Stomach (tissue), 8 donors: ENCODE measurements at regions not wholly inside any gene's neighbourhood (a gene's known extent, or its start where the extent isn't known, plus 50 kb on each side); places are given as distances from the start of the nearest gene placed in this dataset.

ENCODE experiments used
- DNase-seq, 2 donors: peaks; one replicate each; pipeline versions ENCODE4 v3.0.0 to v3.0.0-alpha.2; 2013 to 2019
- H3K27ac ChIP-seq, 5 donors: fragments of 200-600 bp in 4 of 5; sonication (generic) in 4 of 5; one replicate each; pipeline ENCODE4 v1.5.1; 2013 to 2019; ENCODE audit warnings: mild to moderate bottlenecking in 1 of 5, moderate library complexity in 1 of 5
- H3K27me3 ChIP-seq, 3 donors: fragments of 200-600 bp; sonication (generic); one replicate each; pipeline ENCODE4 v1.5.1; 2017 to 2019; ENCODE audit warnings: mixed run types in 1 of 3
- H3K36me3 ChIP-seq, 4 donors: fragments of 200-600 bp; sonication (generic); 1 replicate in 3 of 4; 2 replicates in 1 of 4; pipeline ENCODE4 v1.5.1; 2016 to 2019
- H3K4me1 ChIP-seq, 4 donors: fragments of 200-600 bp; sonication (generic); one replicate each; pipeline ENCODE4 v1.5.1; 2016 to 2019
- H3K4me3 ChIP-seq, 4 donors: fragments of 200-600 bp; sonication (generic) in 3 of 4; one replicate each; pipeline ENCODE4 v1.5.1; 2016 to 2019; ENCODE audit warnings: mild to moderate bottlenecking in 1 of 4
- H3K9me3 ChIP-seq, 4 donors: fragments of 200-600 bp; sonication (generic); one replicate each; pipeline ENCODE4 v1.5.1; 2016 to 2019
- EP300 ChIP-seq: sonication (generic); formaldehyde crosslinking; IDR thresholded peaks from one replicate; pipeline ENCODE4 v1.6.1; 2017; ENCODE audit warnings: antibody characterized with exemption
- POLR2A ChIP-seq, 4 donors: fragments of 450-650 bp; IDR thresholded peaks; one replicate each; pipeline ENCODE4 v1.6.1; 2016; ENCODE audit warnings: antibody characterized with exemption in 4 of 4, control low read depth in 2 of 4, mild to moderate bottlenecking in 1 of 4, moderate library complexity in 1 of 4
- POLR2AphosphoS5 ChIP-seq, 3 donors: sonication (generic); formaldehyde crosslinking; IDR thresholded peaks; one replicate each; pipeline ENCODE4 v1.6.1; 2016; ENCODE audit warnings: antibody characterized with exemption in 3 of 3
- WGBS, 5 donors: extraction: QIAGEN DNeasy Blood & Tissue Kit in 3 of 5; methylation state at CpG; one replicate each; pipeline versions ENCODE4 v1.1.5 to v1.1.7; 2013 to 2018; 5-methylcytosine and 5-hydroxymethylcytosine counted together
- intact Hi-C: fragments of 100-400 bp; cut with DNase I; formaldehyde crosslinking; loops from one replicate; pipeline ENCODE4 v1.15.1; 2023; ENCODE audit warnings: low total_unique reads
- TF ChIP-seq, protein P1 (sequence below), 7 experiments: fragments of 450-650 bp in 4 of 7; fragments of 200-600 bp in 3 of 7; sonication (generic) in 3 of 7; IDR thresholded peaks; one replicate each; pipeline ENCODE4 v1.5.1; 2016 to 2019; ENCODE audit warnings: antibody characterized with exemption in 7 of 7, control low read depth in 2 of 7, mild to moderate bottlenecking in 1 of 7
- donor health status: healthy with polysubstance abuse.
- donor health status: Bipolar disorder and iron deficiency.
- donor health status: healthy.

DNA sequence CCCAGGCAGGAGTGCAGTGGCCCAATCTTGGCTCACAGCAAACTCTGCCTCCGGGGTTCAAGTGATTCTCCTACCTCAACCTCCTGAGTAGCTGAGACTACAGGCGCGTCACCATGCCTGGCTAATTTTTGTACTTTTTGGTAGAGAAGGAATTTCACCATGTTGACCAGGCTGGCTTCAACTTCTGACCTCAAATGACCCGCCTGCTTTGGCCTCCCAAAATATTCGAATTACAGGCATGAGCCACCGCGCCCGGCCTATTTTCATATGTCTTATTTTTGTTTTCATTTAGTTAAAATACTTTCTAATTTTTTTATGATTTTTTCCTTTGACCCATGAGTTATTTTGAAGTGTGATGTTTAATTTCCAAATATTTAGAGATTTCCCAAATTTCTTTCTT is 143.6 kb upstream of the VRK1 start:
- H3K9me3 ChIP-seq: peaks cover 0 to 19% (median 15%) of the 10 kb centered on the region in 4 donors
- H3K27me3 ChIP-seq: peaks cover 0 to 14% (median 0%) of the 10 kb centered on the region in 3 donors
- no peak overlapping the region for H3K27ac ChIP-seq
- H3K4me1 ChIP-seq: no peaks in the 10 kb centered on the region
- DNase-seq: no peak
- intact Hi-C loops: no loop called here
- H3K36me3 ChIP-seq: no peaks in the 10 kb centered on the region
- TF ChIP-seq POLR2AphosphoS5 (IDR thresholded peaks at IDR 0.05) (no peak), EP300 (no peak), POLR2A (IDR thresholded peaks at IDR 0.05) (no peak)
- WGBS, 5 donors: 92 to 95% (median 94%) methylated on average over 8 of the region's 8 CpGs
- no peak overlapping the region for H3K4me3 ChIP-seq

DNA sequence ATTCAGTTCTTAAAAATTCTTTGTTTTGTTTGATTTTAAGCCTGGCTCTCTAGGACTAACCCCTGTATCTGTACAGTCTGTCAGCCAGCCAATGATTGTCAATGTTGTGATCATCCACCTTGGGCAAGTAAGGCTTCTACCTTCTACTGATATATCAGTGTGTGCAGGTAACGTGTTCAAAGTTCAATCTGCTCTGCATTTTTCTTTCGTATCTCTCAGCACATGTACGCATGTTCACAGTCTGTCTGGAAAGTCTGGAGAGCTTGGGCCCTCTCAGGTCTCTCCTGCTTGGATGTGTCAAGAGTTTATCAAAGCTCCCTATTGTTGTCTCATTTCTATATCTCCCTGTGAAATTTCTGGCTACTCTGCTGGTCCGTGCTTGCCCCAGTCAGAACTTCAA is 138.6 kb upstream of the VRK1 start:
- peaks cover 0 to 59% (median 10%) of the 10 kb centered on the region in 3 donors for H3K27me3 ChIP-seq
- intact Hi-C loops: no loop called here
- H3K27ac ChIP-seq: no peak overlapping the region
- 34 to 59% (median 46%) methylated on average over 4 of the region's 4 CpGs for WGBS, 5 donors
- no peak for DNase-seq
- TF ChIP-seq POLR2AphosphoS5 (IDR thresholded peaks at IDR 0.05): no peak
- no peak for TF ChIP-seq EP300
- TF ChIP-seq, protein P1, sequence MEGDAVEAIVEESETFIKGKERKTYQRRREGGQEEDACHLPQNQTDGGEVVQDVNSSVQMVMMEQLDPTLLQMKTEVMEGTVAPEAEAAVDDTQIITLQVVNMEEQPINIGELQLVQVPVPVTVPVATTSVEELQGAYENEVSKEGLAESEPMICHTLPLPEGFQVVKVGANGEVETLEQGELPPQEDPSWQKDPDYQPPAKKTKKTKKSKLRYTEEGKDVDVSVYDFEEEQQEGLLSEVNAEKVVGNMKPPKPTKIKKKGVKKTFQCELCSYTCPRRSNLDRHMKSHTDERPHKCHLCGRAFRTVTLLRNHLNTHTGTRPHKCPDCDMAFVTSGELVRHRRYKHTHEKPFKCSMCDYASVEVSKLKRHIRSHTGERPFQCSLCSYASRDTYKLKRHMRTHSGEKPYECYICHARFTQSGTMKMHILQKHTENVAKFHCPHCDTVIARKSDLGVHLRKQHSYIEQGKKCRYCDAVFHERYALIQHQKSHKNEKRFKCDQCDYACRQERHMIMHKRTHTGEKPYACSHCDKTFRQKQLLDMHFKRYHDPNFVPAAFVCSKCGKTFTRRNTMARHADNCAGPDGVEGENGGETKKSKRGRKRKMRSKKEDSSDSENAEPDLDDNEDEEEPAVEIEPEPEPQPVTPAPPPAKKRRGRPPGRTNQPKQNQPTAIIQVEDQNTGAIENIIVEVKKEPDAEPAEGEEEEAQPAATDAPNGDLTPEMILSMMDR (IDR thresholded peaks at IDR 0.05): no peak
- no peak for TF ChIP-seq POLR2A (IDR thresholded peaks at IDR 0.05)
- no peaks in the 10 kb centered on the region for H3K4me1 ChIP-seq
- no peaks in the 10 kb centered on the region for H3K36me3 ChIP-seq
- peaks cover 0 to 17% (median 12%) of the 10 kb centered on the region in 4 donors for H3K9me3 ChIP-seq
- no peak overlapping the region for H3K4me3 ChIP-seq

DNA sequence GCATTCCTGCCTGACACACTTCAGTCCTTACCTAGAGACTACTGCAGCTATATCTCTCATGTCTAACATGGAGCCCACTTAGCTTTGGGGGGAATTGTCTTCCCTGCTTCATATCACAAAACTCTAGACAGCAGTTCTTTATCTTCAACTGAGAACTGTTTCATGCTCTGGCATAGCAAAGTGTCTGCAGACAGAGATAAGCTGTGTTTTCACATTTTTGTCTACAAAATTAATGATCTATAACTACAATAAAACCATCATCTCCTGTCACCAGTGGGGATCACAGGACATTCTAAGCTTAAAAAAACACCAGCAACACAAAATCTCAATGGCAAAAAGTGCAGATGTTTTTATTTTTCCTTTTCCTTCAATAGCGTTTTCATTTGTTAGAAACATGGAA is 137.1 kb upstream of the VRK1 start:
- peaks cover 0 to 17% (median 12%) of the 10 kb centered on the region in 4 donors for H3K9me3 ChIP-seq
- H3K4me3 ChIP-seq: no peak overlapping the region
- H3K27me3 ChIP-seq: peaks cover 0 to 67% (median 10%) of the 10 kb centered on the region in 3 donors
- WGBS, 5 donors: 27 to 76% (median 55%) methylated on average over 1 of the region's 1 CpG
- TF ChIP-seq POLR2A (IDR thresholded peaks at IDR 0.05) (no peak), POLR2AphosphoS5 (IDR thresholded peaks at IDR 0.05) (no peak), EP300 (no peak)
- TF ChIP-seq, protein P1 (IDR thresholded peaks at IDR 0.05): no peak
- H3K36me3 ChIP-seq: no peaks in the 10 kb centered on the region
- H3K4me1 ChIP-seq: no peaks in the 10 kb centered on the region
- intact Hi-C loops: no loop called here
- no peak for DNase-seq
- no peak overlapping the region for H3K27ac ChIP-seq

DNA sequence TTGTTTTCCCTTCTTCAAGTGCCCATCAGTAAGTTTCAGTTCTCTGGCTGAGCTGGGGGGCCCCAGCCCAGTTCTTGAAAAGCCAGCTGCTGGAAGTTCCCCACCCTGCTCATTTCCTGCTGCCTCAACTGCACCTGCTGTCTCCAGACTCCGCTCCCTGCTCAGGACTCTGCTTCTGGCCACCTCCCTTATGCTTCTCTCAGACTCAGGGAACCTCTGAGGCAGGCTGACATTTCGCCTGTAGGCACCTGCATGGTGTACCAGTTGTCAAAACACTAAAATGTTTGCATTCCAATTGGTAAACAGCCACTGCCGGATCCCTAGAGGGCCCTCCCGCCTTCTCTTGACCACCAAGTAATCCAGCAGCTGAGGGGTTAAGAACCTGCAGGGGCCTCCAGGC is 136.5 kb upstream of the VRK1 start:
- Histone ChIP-seq H3K36me3 (no peaks in the 10 kb centered on the region), H3K4me1 (no peaks in the 10 kb centered on the region), H3K4me3 (no peak overlapping the region), H3K27me3 (peaks cover 0 to 72% (median 10%) of the 10 kb centered on the region in 3 donors), H3K27ac (no peak overlapping the region), H3K9me3 (peaks cover 0 to 17% (median 12%) of the 10 kb centered on the region in 4 donors)
- intact Hi-C loops: no loop called here
- 31 to 55% (median 33%) methylated on average over 4 of the region's 4 CpGs for WGBS, 5 donors
- TF ChIP-seq POLR2A (IDR thresholded peaks at IDR 0.05): no peak
- TF ChIP-seq POLR2AphosphoS5 (IDR thresholded peaks at IDR 0.05): no peak
- TF ChIP-seq, protein P1 (IDR thresholded peaks at IDR 0.05): no peak
- TF ChIP-seq EP300: no peak
- no peak for DNase-seq

DNA sequence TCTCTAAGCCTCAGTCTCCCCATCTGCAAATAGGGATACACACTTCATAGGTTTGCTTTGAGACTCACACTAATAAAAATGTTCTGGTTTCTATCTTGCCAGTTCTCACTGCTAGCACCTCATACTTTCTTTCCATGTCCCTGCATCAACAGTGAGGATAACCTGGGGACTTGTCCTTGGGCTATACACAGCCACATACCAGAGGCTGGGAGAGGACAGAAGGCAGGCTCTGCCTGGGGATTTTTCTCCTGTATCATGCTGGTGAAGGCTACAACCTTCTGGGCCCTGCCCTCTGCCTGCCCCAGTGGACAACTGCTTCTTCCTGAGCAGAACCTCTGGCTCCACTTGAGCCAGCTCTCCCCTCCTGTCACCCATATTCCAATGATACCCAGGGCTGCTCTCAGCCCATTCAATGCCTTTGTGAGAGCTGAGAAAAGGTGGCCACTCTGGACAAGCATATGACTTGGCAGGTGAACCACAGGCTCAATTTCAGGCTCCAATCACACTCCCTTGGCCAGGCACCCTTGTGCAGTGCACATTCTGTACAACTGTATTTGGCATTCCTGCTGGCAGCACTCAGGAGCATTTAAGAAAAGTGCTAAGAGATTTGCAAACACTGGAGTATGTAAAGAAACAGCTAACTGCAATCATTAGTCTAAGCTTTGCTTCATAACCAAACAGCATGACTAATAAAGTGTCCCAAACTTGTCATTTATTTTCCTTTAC is 135.8 kb upstream of the VRK1 start:
- H3K27me3 ChIP-seq: peaks cover 0 to 79% (median 10%) of the 10 kb centered on the region in 3 donors
- DNase-seq: no peak
- no peaks in the 10 kb centered on the region for H3K36me3 ChIP-seq
- H3K4me3 ChIP-seq: no peak overlapping the region
- TF ChIP-seq EP300: no peak
- TF ChIP-seq POLR2A (IDR thresholded peaks at IDR 0.05): no peak
- TF ChIP-seq, protein P1 (IDR thresholded peaks at IDR 0.05): no peak
- no peak for TF ChIP-seq POLR2AphosphoS5 (IDR thresholded peaks at IDR 0.05)
- H3K27ac ChIP-seq: no peak overlapping the region
- no peaks in the 10 kb centered on the region for H3K4me1 ChIP-seq
- H3K9me3 ChIP-seq: peaks cover 0 to 12% (median 9%) of the 10 kb centered on the region in 4 donors
- intact Hi-C loops: no loop called here
